ENCODE measurements at regions not wholly inside any gene's neighbourhood (a gene's known extent, or its start where the extent isn't known, plus 50 kb on each side); places are given as distances from the start of the nearest gene placed in this dataset.
A peak's percentile ranks its signal among the peaks of the same experiment; 100 is the strongest.

DNA sequence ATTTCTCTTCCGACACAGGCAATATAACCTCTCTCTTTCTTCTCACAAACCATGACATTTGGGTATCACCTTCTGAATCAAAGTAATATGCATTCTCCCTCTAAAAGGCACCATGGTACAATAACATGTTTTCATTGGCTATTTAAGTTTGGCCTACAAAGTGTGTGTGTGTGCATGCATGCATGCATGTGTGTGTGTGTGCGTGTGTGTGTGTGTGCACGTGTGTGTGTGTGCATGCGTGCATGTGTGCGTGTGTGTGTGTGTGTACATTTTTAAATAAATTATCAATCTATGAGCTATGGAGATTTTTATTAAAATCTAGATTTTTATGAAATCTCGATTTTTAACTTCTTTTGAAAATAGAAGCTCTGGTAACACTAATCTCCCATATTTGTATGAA, 745.3 kb upstream of the ZEB2 start:
- DNase-seq (ENCODE audit: low read depth in 1 of 2, low spot score in 1 of 2) = no peak
- H3K27ac ChIP-seq = no peak overlapping the region

DNA sequence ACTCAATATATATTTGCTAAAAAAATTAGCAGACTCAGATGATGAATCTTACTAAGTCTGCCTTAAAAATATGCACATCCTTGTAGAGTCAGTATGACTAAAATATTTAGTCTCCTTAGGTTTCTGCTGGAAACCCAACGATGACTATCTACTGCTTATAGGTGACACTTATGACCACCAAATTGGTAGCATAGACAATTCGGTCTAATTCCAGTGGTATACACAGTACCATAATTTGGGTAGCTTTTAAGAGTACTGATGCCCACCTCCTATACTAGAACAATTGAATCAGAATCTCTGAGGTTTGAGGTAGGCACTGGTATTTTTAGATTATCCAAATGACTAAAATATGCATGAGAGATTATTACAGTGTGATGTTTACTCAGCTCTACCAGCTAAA, 740.8 kb upstream of the ZEB2 start:
- no peak overlapping the region for H3K4me3 ChIP-seq
- H3K36me3 ChIP-seq = no peaks in the 10 kb centered on the region
- H3K4me1 ChIP-seq (ENCODE audit: low read depth) = no peaks in the 10 kb centered on the region
- no peaks in the 10 kb centered on the region for H3K27me3 ChIP-seq
- no peaks in the 10 kb centered on the region for H3K9me3 ChIP-seq (ENCODE audit: low read depth)
- TF ChIP-seq, protein P1, sequence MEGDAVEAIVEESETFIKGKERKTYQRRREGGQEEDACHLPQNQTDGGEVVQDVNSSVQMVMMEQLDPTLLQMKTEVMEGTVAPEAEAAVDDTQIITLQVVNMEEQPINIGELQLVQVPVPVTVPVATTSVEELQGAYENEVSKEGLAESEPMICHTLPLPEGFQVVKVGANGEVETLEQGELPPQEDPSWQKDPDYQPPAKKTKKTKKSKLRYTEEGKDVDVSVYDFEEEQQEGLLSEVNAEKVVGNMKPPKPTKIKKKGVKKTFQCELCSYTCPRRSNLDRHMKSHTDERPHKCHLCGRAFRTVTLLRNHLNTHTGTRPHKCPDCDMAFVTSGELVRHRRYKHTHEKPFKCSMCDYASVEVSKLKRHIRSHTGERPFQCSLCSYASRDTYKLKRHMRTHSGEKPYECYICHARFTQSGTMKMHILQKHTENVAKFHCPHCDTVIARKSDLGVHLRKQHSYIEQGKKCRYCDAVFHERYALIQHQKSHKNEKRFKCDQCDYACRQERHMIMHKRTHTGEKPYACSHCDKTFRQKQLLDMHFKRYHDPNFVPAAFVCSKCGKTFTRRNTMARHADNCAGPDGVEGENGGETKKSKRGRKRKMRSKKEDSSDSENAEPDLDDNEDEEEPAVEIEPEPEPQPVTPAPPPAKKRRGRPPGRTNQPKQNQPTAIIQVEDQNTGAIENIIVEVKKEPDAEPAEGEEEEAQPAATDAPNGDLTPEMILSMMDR (IDR thresholded peaks at IDR 0.05; ENCODE audit: low read depth, low read length) = no peak
- no peak for DNase-seq (ENCODE audit: low read depth in 1 of 2, low spot score in 1 of 2)
- no peak overlapping the region for H3K27ac ChIP-seq

More for the DNA sequence above, 745.3 kb upstream of the ZEB2 start:
- TF ChIP-seq, protein P1 (IDR thresholded peaks at IDR 0.05; ENCODE audit: low read depth, low read length) = no peak
- no peaks in the 10 kb centered on the region for H3K9me3 ChIP-seq (ENCODE audit: low read depth)
- H3K36me3 ChIP-seq = no peaks in the 10 kb centered on the region
- no peaks in the 10 kb centered on the region for H3K4me1 ChIP-seq (ENCODE audit: low read depth)
- H3K27me3 ChIP-seq = no peaks in the 10 kb centered on the region
- H3K4me3 ChIP-seq = no peak overlapping the region

DNA sequence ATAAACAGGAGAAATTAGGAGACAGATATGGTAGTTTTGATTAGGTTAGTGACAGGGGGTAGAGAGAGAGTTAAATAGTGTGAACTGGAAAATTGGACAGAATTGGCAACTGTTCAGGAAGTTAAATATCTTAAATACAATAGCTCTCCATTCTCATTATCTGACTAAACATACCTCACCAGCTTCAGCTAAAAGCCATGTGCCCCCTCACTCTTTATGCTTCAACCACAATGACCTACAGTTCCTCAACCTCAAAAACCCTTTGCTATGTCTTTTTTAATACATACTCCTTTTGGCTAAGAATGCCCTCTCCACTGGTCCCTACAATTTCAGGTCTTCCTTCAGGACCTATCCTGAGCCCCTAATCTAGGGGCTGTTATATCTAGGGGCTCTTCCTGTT, 740.2 kb upstream of the ZEB2 start:
- Histone ChIP-seq H3K4me1 (ENCODE audit: low read depth) (no peaks in the 10 kb centered on the region), H3K36me3 (no peaks in the 10 kb centered on the region), H3K27ac (no peak overlapping the region), H3K9me3 (ENCODE audit: low read depth) (no peaks in the 10 kb centered on the region), H3K4me3 (no peak overlapping the region), H3K27me3 (no peaks in the 10 kb centered on the region)
- TF ChIP-seq, protein P1 (IDR thresholded peaks at IDR 0.05; ENCODE audit: low read depth, low read length) = no peak
- no peak for DNase-seq (ENCODE audit: low read depth in 1 of 2, low spot score in 1 of 2)

DNA sequence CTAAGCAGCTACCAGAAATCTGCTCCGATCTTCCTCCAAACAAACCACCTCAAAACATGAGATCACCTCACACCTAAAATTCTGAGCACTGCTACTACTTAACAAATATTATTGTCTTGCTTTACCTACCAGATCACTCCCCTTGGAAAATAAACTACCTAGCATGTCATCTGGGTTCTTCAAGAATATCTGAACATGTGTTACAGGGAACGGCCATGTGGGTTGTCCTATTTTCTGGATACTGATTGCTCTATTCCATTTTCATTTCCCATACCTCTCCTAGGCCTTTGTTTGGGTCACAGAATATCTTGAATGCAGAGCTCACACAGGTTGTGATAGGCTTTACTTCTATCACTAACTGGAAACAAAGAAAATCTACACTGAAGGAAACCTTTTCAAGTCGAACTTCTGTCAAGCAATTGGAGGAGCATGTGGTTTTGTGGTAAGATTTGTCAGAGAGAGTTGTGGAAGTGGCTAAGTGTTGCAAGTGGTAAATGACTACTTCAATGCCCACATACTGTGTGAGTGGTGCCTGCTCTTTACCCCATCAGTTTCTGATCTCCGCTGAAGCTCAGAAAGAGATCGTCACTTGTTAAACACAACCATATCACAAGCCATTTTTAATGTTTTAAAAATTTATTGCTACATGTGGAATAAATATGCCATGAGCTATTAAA, 739.1 kb upstream of the ZEB2 start:
- peak in 1 of 2 donors; percentile 42 for DNase-seq (ENCODE audit: low read depth in 1 of 2, low spot score in 1 of 2)
- H3K9me3 ChIP-seq (ENCODE audit: low read depth) = no peaks in the 10 kb centered on the region

DNA sequence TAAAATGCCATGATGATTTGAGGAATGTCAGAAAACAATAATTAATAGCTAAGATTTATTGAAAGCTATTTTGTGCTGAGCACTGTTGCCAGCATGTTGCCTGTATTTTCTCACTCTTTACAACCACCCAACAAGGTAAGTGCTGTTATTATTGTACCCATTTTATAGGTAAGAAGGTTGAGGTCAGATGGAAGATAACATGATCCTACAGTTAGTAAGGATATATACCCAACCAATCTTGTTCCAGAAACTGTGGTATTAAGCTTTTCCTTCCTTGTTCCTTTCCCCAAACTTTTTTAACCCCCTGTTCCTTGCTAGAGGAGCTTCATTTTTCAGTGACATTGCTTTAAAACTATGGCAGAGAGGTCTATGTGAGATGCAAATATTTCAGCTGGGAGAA, 738.0 kb upstream of the ZEB2 start:
- Histone ChIP-seq H3K27ac (no peak overlapping the region), H3K4me3 (no peak overlapping the region), H3K27me3 (no peaks in the 10 kb centered on the region), H3K9me3 (ENCODE audit: low read depth) (no peaks in the 10 kb centered on the region), H3K4me1 (ENCODE audit: low read depth) (no peaks in the 10 kb centered on the region), H3K36me3 (no peaks in the 10 kb centered on the region)
- TF ChIP-seq, protein P1 (IDR thresholded peaks at IDR 0.05; ENCODE audit: low read depth, low read length) = no peak
- DNase-seq (ENCODE audit: low read depth in 1 of 2, low spot score in 1 of 2) = no peak

More for the DNA sequence above, 739.1 kb upstream of the ZEB2 start:
- H3K36me3 ChIP-seq = no peaks in the 10 kb centered on the region
- no peaks in the 10 kb centered on the region for H3K4me1 ChIP-seq (ENCODE audit: low read depth)
- TF ChIP-seq, protein P1 (IDR thresholded peaks at IDR 0.05; ENCODE audit: low read depth, low read length) = no peak
- no peaks in the 10 kb centered on the region for H3K27me3 ChIP-seq
- no peak overlapping the region for H3K4me3 ChIP-seq
- H3K27ac ChIP-seq = no peak overlapping the region
